SH-SY5Y (cell line): ENCODE measurements at regions not wholly inside any gene's neighbourhood (a gene's known extent, or its start where the extent isn't known, plus 50 kb on each side); places are given as distances from the start of the nearest gene placed in this dataset.

Experiments used
- GATA2 ChIP-seq: IDR thresholded peaks from 2 replicates; pipeline ENCODE4 v1.6.1; 2011; ENCODE audit warnings: mild to moderate bottlenecking, low read depth, low read length
- GATA3 ChIP-seq: IDR thresholded peaks from 2 replicates; pipeline ENCODE4 v1.6.1; 2011; ENCODE audit warnings: low read depth, mild to moderate bottlenecking, low read length, moderate library complexity

DNA sequence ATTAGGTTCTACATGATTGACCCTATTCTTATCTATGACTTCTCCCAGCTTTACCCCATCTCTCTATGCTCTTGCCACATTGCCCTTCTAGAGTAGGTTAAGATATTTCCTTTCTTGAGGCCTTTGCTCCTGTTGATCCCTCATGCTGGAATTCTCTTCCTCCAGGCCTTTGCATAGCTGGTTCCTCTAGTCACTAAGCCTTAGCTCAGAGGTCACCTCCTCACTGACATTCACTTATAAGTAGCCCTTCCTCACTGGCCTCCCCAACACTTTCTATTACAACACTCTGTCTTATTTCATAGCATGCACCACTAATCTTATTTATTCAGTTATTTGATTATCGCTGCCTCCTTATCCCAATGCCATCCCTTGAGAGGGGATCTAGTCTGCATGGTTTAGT is 228.4 kb upstream of the COL8A1 start:
- TF ChIP-seq GATA3 (no peak), GATA2 (no peak)

DNA sequence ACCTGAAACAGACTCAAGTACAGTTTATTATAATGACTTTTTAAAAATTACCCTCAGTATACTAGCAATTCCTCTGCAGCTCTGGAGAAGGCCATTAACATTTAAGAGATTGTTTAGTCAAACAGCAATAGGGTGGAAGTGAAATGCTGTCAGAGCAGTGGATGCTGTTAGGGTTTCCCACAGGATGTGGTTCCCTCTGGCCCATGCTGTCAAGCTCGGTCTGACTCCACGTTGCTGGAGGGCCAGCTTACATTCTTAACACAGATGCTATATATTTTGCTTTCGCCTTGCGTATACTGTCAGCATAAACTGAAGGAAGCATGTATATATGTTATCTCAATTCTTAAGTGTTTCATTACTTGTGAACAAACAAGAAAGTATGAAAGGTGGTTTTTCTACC is 231.1 kb upstream of the COL8A1 start:
- TF ChIP-seq GATA3: no peak
- no peak for TF ChIP-seq GATA2

DNA sequence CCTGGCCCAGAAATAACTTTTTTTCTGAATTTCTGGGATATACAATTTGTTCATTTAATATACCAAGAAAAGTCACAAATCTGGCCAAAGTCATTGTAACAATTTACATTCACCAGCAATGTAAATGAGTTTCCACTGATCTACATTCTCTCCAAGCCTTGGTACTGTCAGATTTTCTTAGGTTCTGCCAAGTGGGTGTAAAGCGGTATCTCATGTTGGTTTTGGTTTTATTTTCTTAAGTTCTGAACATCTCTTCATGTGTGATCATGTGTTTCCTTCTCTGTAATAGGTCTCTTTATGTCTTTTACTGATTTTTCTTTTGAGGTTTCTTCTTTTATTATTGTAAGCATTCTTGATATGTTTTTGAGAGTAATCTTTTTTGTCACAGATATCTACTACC is 235.6 kb upstream of the COL8A1 start:
- TF ChIP-seq GATA2 (no peak), GATA3 (no peak)

DNA sequence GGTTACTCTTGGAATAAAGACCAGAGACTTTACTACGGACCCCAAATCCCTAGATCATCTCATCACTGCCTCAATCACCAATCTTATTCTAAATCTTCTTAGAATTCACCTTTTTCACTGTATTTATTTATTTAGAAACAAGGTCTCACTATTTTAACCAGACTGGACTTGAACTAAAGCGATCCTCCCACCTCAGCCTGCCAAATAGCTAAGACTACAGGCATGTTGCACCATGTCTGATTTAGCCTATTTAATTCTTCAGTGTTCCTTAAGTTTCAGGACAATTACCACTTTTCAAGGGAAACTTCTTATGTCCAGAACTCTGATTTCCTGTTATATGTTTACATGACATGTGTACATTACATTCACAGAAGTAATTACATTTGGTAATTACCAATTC is 238.0 kb upstream of the COL8A1 start:
- no peak for TF ChIP-seq GATA3
- no peak for TF ChIP-seq GATA2

DNA sequence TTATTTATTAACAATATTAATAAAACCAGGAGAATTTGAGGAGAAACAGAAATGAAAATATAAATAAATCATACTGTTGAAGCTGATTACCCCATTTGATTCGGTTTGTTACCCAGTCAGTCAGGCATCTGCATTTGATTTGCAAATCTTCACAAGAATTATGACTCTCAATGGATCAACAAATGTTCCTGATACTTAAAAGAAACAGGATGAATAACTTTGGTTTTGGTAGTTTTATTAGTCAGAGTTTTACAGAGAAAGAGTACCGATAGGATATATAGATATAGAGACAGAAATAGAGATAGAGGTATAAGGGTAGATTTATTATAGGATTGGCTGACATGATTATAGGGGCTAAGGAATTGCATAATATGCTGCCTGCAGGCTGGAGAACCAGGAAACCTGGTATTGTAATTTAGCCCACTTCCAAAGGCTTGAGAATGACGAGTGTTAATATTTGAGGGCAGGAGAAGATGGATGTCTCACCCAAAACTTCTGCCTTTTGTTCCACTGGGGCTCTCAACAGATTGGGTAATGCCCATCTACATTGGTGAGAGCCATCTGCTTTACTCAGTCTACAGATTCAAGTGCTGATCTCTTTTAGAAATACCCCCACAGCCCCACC is 241.6 kb upstream of the COL8A1 start:
- TF ChIP-seq GATA3 (no peak), GATA2 (no peak)

DNA sequence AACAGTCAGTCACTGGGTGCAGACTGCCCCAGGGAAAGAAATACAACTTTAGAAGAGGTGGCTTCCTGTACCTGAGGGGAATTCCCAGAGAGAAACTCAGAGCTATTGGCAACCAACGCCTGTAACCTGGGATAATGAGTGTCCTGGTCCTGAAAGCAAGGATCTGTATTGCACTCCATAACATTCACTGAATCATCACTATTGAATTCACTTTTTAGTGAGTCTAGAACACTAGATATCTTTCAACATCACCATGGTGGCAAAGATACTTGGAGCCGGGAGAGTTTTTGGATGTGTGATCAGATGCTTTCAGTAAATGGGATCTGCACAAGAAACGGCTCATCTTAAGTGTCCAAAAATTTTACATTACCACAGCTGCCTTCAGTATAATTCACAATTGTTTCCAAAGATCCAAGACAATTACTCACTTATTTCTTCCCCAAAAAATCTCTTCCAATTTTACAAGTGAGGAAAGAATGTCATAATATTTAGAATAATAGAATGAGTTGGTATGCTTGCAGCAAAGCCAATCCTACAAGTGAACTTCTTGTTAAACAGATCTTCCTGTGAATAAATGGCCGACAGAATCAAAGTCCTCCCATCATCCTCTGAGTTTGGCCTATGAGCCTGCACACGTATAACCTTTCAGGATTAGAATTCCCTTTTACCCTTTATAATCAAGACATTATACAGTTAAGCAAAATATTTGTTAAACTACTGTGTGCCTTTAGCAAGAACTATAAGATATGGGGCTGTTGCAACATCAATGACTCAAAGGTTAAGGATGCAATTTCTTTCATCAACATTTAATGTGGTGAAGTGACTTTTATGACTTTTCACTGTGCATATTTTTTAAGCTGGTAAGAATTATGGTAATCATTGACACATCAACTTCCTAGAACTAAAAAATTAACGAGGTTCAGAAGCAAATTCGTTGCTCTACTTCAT is 243.3 kb upstream of the COL8A1 start:
- TF ChIP-seq GATA3: no peak
- no peak for TF ChIP-seq GATA2

DNA sequence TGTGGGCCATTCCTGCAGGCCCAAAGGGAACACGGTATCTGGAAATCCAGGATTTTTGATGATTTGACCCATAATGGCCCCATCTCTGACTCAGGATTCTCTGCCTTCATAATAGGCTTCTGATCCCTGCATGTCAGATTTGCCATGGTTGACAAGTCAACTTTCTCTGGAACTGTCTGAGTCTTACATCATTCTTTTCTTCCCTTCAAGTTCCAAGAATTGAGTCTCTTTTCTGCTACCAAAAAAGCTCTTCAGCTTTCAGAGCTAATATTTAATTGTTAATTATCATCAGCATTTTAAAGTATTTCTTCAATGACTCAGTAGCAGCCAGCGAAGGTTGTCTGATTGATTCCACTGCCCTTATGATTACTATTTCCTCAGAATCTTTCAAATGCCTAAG is 244.4 kb upstream of the COL8A1 start:
- TF ChIP-seq GATA3 (no peak), GATA2 (no peak)

DNA sequence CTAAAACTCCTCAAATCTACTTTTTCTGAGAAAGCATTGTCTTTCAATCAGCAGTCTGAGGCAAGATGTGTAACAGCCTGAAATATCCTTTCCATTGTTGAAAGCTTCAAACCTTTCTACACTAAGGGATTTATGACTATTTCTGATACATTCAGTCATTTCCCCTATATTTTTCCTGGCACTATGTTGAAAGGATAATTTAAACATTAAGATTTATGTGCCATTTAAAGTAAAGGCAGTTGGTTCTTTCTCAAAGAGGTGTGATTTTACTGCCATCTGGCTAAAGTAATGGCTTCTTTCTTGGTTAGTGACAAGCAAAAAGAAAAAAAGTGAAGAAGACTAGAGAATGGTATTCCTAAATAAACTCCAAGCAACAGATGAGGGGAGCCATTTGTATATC is 249.6 kb upstream of the COL8A1 start:
- TF ChIP-seq GATA2 (no peak), GATA3 (no peak)

DNA sequence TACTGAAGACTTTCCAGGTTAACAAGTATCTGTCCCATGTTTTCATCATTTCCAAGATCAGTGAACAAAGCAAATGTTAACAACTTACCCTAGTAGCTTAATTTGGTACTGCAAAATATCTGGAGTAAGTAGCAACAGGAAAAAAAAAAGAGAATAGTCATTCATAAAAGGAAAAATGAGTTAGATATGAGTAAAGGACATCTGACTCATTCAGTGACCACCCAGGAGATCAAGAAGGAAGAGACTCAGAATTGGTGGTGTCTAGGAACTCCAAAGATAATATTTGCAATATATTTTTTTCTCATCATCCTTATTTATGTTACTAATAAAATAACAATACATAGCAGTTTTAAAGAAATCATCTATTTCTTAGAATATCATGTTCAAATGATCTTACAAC is 253.8 kb upstream of the COL8A1 start:
- no peak for TF ChIP-seq GATA2
- no peak for TF ChIP-seq GATA3

DNA sequence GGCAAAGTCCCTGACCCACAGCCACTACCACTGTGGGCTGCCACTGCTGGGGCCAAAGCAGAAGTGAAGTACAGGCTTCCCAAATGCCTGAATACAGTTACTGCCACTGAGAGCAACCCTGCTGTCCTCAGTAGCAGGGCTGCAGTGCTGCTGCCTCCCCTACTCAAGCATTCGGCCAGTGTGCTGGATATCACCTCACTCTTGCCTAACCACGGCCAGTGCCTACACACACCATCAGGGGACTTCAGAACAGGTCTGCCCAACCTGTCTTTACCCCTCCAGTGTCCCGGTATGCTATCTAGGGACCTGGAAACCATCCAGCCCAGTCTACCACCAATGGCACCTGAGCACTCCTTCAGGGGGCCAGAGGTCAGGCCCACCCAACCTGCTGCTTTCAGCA is 261.5 kb upstream of the COL8A1 start:
- no peak for TF ChIP-seq GATA2
- no peak for TF ChIP-seq GATA3

DNA sequence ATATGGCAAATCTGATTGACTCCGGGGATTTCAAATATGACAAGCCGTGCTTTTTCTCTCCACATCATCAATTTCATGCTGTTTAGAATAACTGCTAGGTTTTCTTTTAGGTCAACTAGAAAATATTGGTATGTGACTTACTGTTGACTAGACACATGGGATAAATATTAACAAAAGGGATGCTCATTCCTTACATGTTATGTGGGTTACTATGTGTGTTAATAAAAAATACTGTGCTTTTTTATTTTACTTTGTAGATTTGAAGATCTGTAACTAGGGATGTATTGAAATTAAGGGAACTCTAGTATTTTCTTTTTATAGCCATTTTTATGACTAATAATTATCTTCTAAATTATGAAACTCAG is 264.6 kb upstream of the COL8A1 start:
- no peak for TF ChIP-seq GATA3
- no peak for TF ChIP-seq GATA2

DNA sequence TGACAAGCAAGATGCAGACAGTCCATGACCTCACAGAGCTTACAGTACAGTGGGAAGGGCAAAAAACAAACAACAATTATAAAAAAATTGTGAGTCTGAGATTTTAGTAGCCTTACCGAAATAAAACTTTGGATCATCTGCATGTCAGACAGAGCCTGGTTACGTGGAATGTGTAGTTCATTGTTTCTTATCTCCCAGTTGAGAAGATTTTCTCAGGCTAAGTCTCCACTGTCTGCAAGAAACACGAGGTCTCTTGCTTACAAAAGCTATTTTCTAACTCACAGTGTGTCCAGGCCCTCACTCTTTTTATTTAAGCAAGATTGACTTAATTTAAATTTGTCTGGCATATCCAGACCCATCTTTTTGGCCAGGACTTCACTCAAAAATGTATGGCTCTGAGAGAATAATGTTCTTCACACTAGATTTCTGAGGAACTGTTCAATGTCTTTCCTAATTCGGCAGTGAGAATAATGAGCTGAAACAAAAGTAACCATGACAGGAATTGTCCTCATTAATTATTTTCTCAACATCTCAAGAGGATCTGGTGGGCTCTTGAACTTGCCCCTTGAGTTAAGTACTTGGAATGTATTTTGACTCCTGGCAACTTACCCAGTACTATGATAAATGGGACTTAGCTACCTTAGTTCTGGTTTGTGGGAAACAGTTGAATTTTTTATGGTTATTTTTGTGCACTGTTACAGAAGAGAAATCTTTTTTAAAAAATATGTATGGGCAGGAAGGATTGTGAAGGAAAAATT is 265.1 kb upstream of the COL8A1 start:
- TF ChIP-seq GATA2 (no peak), GATA3 (no peak)

DNA sequence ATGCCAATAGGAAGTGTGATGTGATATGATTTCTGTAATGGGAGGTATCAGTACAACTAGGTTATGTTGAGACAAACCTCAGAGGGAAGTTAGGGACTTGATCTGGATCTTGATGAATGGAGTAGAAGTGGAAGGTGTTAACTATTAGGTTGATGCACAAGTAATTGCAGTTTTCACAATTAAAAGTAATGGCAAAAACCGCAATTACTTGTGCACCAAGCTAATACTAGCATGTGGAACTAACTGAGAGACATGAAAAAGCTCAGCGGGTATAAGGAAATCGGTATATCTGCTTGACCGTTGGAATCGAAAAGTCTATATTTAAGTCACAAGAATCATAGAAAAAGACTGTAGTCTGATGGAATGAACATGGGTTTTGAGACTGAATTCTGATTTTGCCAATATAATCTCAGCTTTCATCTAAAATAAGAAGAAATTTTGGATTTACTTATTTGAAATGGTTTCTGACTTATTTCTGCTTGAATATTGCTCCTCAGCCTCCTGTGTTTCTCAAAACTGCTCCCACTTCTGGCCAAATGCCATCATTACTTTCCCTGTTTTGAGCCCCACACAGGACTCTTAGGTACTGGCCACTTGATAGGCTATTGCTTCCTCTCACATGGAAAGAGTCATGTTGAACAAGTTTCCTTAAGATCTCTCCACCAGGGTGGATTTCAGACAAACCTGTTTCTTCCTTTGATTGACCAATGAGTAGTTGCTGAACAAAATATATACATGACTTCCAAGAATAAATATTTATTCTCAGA is 271.5 kb upstream of the COL8A1 start:
- no peak for TF ChIP-seq GATA3

DNA sequence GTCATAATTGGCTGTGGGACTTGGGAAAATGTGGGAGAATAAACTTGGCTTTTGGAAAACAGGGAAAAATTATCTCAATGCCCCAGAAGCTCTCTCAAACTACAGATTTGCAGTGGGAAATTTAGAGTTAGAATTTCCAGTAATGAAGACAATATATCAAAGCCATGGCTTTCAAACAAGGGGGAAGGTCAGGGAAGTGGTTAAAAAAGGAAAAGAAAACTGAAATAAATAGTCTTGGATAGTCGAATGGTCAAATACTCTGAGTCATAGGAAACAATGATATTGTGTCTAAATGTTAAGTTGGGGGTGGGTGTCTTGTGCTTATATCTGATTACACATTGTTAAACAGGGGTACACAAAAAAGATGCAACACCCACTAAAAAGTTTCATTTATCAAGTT is 272.4 kb upstream of the COL8A1 start:
- TF ChIP-seq GATA2 (no peak), GATA3 (no peak)
